OCI-LY1 (cell line): ENCODE measurements at regions not wholly inside any gene's neighbourhood (a gene's known extent, or its start where the extent isn't known, plus 50 kb on each side); places are given as distances from the start of the nearest gene placed in this dataset.

ENCODE experiments used
- CTCF ChIP-seq: fragments of 200-600 bp; sonication (generic), shearing (Covaris generic); IDR thresholded peaks from 2 replicates; pipeline ENCODE4 v1.5.1; 2017; ENCODE audit warnings: mild to moderate bottlenecking, antibody characterized with exemption, low read length, moderate library complexity, mixed read lengths
- EZH2 ChIP-seq: fragments of 200-600 bp; sonication (generic), shearing (Covaris generic); IDR thresholded peaks from 2 replicates; pipeline ENCODE4 v1.8.0; 2017; ENCODE audit warnings: borderline replicate concordance, mixed run types, mild to moderate bottlenecking, antibody characterized with exemption, low read length, moderate library complexity, mixed read lengths

- TF ChIP-seq CTCF (no peak), EZH2 (no peak)
These were observed 134.9 kb downstream of the LSMEM1 start for GRCh38 chr7:112615701-112616100.
